ENCODE measurements at regions not wholly inside any gene's neighbourhood (a gene's known extent, or its start where the extent isn't known, plus 50 kb on each side); places are given as distances from the start of the nearest gene placed in this dataset.

DNA sequence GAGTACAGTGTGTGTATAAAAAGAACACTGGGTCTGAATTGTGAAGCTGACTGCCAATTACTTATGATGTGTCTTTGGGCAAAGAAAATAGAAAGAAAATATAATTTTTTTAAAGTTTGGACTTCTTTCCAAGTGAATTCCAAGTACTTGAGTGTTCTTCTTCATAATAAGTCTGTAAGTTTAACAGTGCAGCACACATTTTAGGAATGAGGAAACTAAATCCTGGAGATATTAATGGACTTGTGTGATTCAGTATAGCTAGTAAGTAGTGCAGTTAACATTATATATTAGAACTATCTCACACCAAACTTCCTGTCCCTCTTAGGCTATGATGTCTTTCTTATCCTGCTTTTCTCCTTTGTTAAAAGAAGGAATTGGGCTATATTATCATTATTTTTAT, 1953.8 kb downstream of the MAT2B start:
- H2AFZ ChIP-seq (ENCODE audit: low read depth, low read length), result no peak overlapping the region
- H3K4me3 ChIP-seq (ENCODE audit: low read length), result no peak overlapping the region
- no peak overlapping the region for H3K9ac ChIP-seq (ENCODE audit: low read length)
- no peaks in the 10 kb centered on the region for H3K9me3 ChIP-seq (ENCODE audit: low read length)
- no peaks in the 10 kb centered on the region for H3K79me2 ChIP-seq (replicated peaks; ENCODE audit: insufficient read depth, low read length)
- no peak overlapping the region for H3K4me2 ChIP-seq (ENCODE audit: low read length)
- no peaks in the 10 kb centered on the region for H4K20me1 ChIP-seq (ENCODE audit: insufficient read depth)
- no peaks in the 10 kb centered on the region for H3F3A ChIP-seq (ENCODE audit: insufficient read depth, low read length, poor library complexity, severe bottlenecking)
- no peaks in the 10 kb centered on the region for H3K27me3 ChIP-seq (ENCODE audit: insufficient read depth, low read depth, low read length)
- no peaks in the 10 kb centered on the region for H3K36me3 ChIP-seq (ENCODE audit: insufficient read depth, low read length)
- H3K27ac ChIP-seq (ENCODE audit: low read length), result no peak overlapping the region
- TF ChIP-seq TAF1 (IDR thresholded peaks at IDR 0.05; ENCODE audit: low read depth), result no peak
- no peak for TF ChIP-seq EZH2 (IDR thresholded peaks at IDR 0.05; ENCODE audit: borderline replicate concordance, insufficient read depth, low read length, poor library complexity, severe bottlenecking)
- TF ChIP-seq EP300 (conservative IDR thresholded peaks at IDR 0.05; ENCODE audit: poor library complexity, severe bottlenecking), result no peak
- TF ChIP-seq, protein P1, sequence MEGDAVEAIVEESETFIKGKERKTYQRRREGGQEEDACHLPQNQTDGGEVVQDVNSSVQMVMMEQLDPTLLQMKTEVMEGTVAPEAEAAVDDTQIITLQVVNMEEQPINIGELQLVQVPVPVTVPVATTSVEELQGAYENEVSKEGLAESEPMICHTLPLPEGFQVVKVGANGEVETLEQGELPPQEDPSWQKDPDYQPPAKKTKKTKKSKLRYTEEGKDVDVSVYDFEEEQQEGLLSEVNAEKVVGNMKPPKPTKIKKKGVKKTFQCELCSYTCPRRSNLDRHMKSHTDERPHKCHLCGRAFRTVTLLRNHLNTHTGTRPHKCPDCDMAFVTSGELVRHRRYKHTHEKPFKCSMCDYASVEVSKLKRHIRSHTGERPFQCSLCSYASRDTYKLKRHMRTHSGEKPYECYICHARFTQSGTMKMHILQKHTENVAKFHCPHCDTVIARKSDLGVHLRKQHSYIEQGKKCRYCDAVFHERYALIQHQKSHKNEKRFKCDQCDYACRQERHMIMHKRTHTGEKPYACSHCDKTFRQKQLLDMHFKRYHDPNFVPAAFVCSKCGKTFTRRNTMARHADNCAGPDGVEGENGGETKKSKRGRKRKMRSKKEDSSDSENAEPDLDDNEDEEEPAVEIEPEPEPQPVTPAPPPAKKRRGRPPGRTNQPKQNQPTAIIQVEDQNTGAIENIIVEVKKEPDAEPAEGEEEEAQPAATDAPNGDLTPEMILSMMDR (IDR thresholded peaks at IDR 0.05; ENCODE audit: poor library complexity, severe bottlenecking), result no peak
- TF ChIP-seq SMC3 (conservative IDR thresholded peaks at IDR 0.05; ENCODE audit: poor library complexity), result no peak
- no peak for TF ChIP-seq POLR2AphosphoS5 (IDR thresholded peaks at IDR 0.05)
- TF ChIP-seq, protein P2, sequence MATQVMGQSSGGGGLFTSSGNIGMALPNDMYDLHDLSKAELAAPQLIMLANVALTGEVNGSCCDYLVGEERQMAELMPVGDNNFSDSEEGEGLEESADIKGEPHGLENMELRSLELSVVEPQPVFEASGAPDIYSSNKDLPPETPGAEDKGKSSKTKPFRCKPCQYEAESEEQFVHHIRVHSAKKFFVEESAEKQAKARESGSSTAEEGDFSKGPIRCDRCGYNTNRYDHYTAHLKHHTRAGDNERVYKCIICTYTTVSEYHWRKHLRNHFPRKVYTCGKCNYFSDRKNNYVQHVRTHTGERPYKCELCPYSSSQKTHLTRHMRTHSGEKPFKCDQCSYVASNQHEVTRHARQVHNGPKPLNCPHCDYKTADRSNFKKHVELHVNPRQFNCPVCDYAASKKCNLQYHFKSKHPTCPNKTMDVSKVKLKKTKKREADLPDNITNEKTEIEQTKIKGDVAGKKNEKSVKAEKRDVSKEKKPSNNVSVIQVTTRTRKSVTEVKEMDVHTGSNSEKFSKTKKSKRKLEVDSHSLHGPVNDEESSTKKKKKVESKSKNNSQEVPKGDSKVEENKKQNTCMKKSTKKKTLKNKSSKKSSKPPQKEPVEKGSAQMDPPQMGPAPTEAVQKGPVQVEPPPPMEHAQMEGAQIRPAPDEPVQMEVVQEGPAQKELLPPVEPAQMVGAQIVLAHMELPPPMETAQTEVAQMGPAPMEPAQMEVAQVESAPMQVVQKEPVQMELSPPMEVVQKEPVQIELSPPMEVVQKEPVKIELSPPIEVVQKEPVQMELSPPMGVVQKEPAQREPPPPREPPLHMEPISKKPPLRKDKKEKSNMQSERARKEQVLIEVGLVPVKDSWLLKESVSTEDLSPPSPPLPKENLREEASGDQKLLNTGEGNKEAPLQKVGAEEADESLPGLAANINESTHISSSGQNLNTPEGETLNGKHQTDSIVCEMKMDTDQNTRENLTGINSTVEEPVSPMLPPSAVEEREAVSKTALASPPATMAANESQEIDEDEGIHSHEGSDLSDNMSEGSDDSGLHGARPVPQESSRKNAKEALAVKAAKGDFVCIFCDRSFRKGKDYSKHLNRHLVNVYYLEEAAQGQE (IDR thresholded peaks at IDR 0.05; ENCODE audit: borderline replicate concordance), result no peak
- TF ChIP-seq RAD21 (conservative IDR thresholded peaks at IDR 0.05), result no peak
- no peak for TF ChIP-seq MXI1 (conservative IDR thresholded peaks at IDR 0.05; ENCODE audit: poor library complexity, severe bottlenecking)
- no peaks in the 10 kb centered on the region for H3K9me2 ChIP-seq (ENCODE audit: insufficient read depth, low read length)

DNA sequence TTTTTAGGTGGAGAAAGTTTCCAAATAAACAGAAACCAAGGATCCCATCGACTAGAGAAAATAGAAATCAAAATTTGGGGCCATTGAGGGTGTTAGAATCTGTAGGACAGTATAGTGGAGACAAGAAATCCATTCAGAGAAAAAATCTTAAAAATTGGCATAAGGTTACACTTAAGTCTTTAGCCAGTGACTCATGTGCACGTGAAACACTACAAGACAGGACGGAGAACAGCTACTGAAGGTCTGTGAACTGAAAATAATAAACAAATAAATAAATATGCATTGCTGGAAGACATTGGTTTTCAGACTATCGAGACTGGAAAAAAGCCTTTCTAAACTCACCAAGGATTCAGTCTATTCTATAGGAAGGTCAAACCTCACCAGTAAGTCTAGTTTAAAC, 1955.5 kb downstream of the MAT2B start:
- H3K4me3 ChIP-seq (ENCODE audit: low read length), result no peak overlapping the region
- H4K20me1 ChIP-seq (ENCODE audit: insufficient read depth), result no peaks in the 10 kb centered on the region
- H3K4me2 ChIP-seq (ENCODE audit: low read length), result no peak overlapping the region
- no peaks in the 10 kb centered on the region for H3K27me3 ChIP-seq (ENCODE audit: insufficient read depth, low read depth, low read length)
- TF ChIP-seq EZH2 (IDR thresholded peaks at IDR 0.05; ENCODE audit: borderline replicate concordance, insufficient read depth, low read length, poor library complexity, severe bottlenecking) (no peak), POLR2AphosphoS5 (IDR thresholded peaks at IDR 0.05) (no peak), MXI1 (conservative IDR thresholded peaks at IDR 0.05; ENCODE audit: poor library complexity, severe bottlenecking) (no peak), RAD21 (conservative IDR thresholded peaks at IDR 0.05) (no peak), SMC3 (conservative IDR thresholded peaks at IDR 0.05; ENCODE audit: poor library complexity) (no peak), EP300 (conservative IDR thresholded peaks at IDR 0.05; ENCODE audit: poor library complexity, severe bottlenecking) (no peak), TAF1 (IDR thresholded peaks at IDR 0.05; ENCODE audit: low read depth) (no peak)
- TF ChIP-seq, protein P2 (IDR thresholded peaks at IDR 0.05; ENCODE audit: borderline replicate concordance), result no peak
- TF ChIP-seq, protein P1 (IDR thresholded peaks at IDR 0.05; ENCODE audit: poor library complexity, severe bottlenecking), result no peak
- H3K9me3 ChIP-seq (ENCODE audit: low read length), result no peaks in the 10 kb centered on the region
- no peaks in the 10 kb centered on the region for H3K79me2 ChIP-seq (replicated peaks; ENCODE audit: insufficient read depth, low read length)
- H2AFZ ChIP-seq (ENCODE audit: low read depth, low read length), result no peak overlapping the region
- H3F3A ChIP-seq (ENCODE audit: insufficient read depth, low read length, poor library complexity, severe bottlenecking), result no peaks in the 10 kb centered on the region
- H3K36me3 ChIP-seq (ENCODE audit: insufficient read depth, low read length), result no peaks in the 10 kb centered on the region
- no peak overlapping the region for H3K9ac ChIP-seq (ENCODE audit: low read length)
- no peak overlapping the region for H3K27ac ChIP-seq (ENCODE audit: low read length)
- H3K9me2 ChIP-seq (ENCODE audit: insufficient read depth, low read length), result no peaks in the 10 kb centered on the region
